Spinal cord (tissue), 9 donors: ENCODE measurements at regions not wholly inside any gene's neighbourhood (a gene's known extent, or its start where the extent isn't known, plus 50 kb on each side); places are given as distances from the start of the nearest gene placed in this dataset.
"Not testable (repeated sequence)": the region's sequence is repeated elsewhere in the genome, so short reads cannot be mapped to it uniquely, and the experiment has no call there.

ENCODE experiments used
- DNase-seq, 6 donors: peaks; one replicate each; pipeline versions ENCODE4 v3.0.0 to v3.0.0-alpha.2; 2013 to 2015; ENCODE audit warnings: low spot score in 6 of 6, low read depth in 4 of 6
- H3K27ac ChIP-seq: one replicate; pipeline ENCODE4 v1.5.1; 2013; ENCODE audit warnings: low read depth, low read length, control low read depth
- H3K27me3 ChIP-seq: one replicate; pipeline ENCODE4 v1.6.1; 2013; ENCODE audit warnings: low read length; ENCODE audit not compliant: control insufficient read depth, insufficient read depth
- H3K36me3 ChIP-seq: one replicate; pipeline ENCODE4 v1.6.1; 2013; ENCODE audit warnings: low read length; ENCODE audit not compliant: control insufficient read depth, insufficient read depth
- H3K4me1 ChIP-seq: one replicate; pipeline ENCODE4 v1.6.1; 2013; ENCODE audit warnings: low read length; ENCODE audit not compliant: control insufficient read depth, insufficient read depth
- H3K4me3 ChIP-seq: one replicate; pipeline ENCODE4 v1.5.1; 2013; ENCODE audit warnings: low read depth, low read length, control low read depth
- H3K9me3 ChIP-seq: one replicate; pipeline ENCODE4 v1.6.1; 2013; ENCODE audit warnings: low read length; ENCODE audit not compliant: control insufficient read depth, insufficient read depth
- WGBS: methylation state at CpG from one replicate; pipeline ENCODE4 v1.1.5; 2013; ENCODE audit warnings: missing lambda C conversion rate; ENCODE audit not compliant: insufficient coverage; 5-methylcytosine and 5-hydroxymethylcytosine counted together
- donor health status: healthy.

GRCh38 chr3:106425916-106426315, 557.1 kb upstream of the CBLB start:
- Histone ChIP-seq H3K27me3 (no peaks in the 10 kb centered on the region), H3K4me3 (no peak overlapping the region), H3K4me1 (no peaks in the 10 kb centered on the region), H3K9me3 (no peaks in the 10 kb centered on the region), H3K27ac (no peak overlapping the region), H3K36me3 (no peaks in the 10 kb centered on the region)
- no CpG with 5 or more reads among the region's 2 CpGs for WGBS
- DNase-seq: no peak

- Histone ChIP-seq H3K27ac (no peak overlapping the region), H3K9me3 (no peaks in the 10 kb centered on the region), H3K4me1 (no peaks in the 10 kb centered on the region), H3K36me3 (no peaks in the 10 kb centered on the region), H3K27me3 (no peaks in the 10 kb centered on the region), H3K4me3 (no peak overlapping the region)
- DNase-seq: peak in 1 of 6 donors; percentile 25
- no CpG with 5 or more reads among the region's 2 CpGs for WGBS
Measured at GRCh38 chr3:106428565-106428994, 559.8 kb upstream of the CBLB start.

- Histone ChIP-seq H3K9me3 (no peaks in the 10 kb centered on the region), H3K4me1 (no peaks in the 10 kb centered on the region), H3K36me3 (no peaks in the 10 kb centered on the region), H3K27ac (no peak overlapping the region), H3K27me3 (no peaks in the 10 kb centered on the region), H3K4me3 (no peak overlapping the region)
- DNase-seq: peak in 1 of 6 donors; percentile 70
- 85% methylated on average over 3 of the region's 7 CpGs for WGBS
Measured at GRCh38 chr3:106431721-106432120, 562.9 kb upstream of the CBLB start.

- no peak for DNase-seq
- no peaks in the 10 kb centered on the region for H3K27me3 ChIP-seq
- no peaks in the 10 kb centered on the region for H3K4me1 ChIP-seq
- H3K9me3 ChIP-seq: no peaks in the 10 kb centered on the region
- no peak overlapping the region for H3K27ac ChIP-seq
- H3K36me3 ChIP-seq: no peaks in the 10 kb centered on the region
- no peak overlapping the region for H3K4me3 ChIP-seq
- WGBS: no CpG with 5 or more reads among the region's 1 CpG
Measured at GRCh38 chr3:106435899-106436453, 567.2 kb upstream of the CBLB start.

GRCh38 chr3:106438887-106439286, 570.1 kb upstream of the CBLB start:
- H3K27ac ChIP-seq: no peak overlapping the region
- DNase-seq: peak in 1 of 6 donors; percentile 17
- H3K27me3 ChIP-seq: no peaks in the 10 kb centered on the region
- WGBS: 67% methylated on average over 1 of the region's 1 CpG
- no peaks in the 10 kb centered on the region for H3K36me3 ChIP-seq
- no peak overlapping the region for H3K4me3 ChIP-seq
- no peaks in the 10 kb centered on the region for H3K9me3 ChIP-seq
- H3K4me1 ChIP-seq: no peaks in the 10 kb centered on the region

- Histone ChIP-seq H3K4me1 (no peaks in the 10 kb centered on the region), H3K27me3 (no peaks in the 10 kb centered on the region), H3K4me3 (no peak overlapping the region), H3K9me3 (no peaks in the 10 kb centered on the region), H3K27ac (no peak overlapping the region), H3K36me3 (no peaks in the 10 kb centered on the region)
- no CpG with 5 or more reads among the region's 2 CpGs for WGBS
- DNase-seq: no peak
Measured at GRCh38 chr3:106440672-106441071, 571.9 kb upstream of the CBLB start.

GRCh38 chr3:106446271-106446670, 577.5 kb upstream of the CBLB start:
- WGBS: 78% methylated on average over 1 of the region's 4 CpGs

GRCh38 chr3:106447723-106448301, 579.0 kb upstream of the CBLB start:
- Histone ChIP-seq H3K9me3 (no peaks in the 10 kb centered on the region), H3K4me1 (no peaks in the 10 kb centered on the region), H3K27me3 (no peaks in the 10 kb centered on the region), H3K4me3 (no peak overlapping the region), H3K27ac (no peak overlapping the region), H3K36me3 (no peaks in the 10 kb centered on the region)
- no peak for DNase-seq

More at GRCh38 chr3:106446271-106446670, 577.5 kb upstream of the CBLB start:
- DNase-seq: no peak
- Histone ChIP-seq H3K27me3 (no peaks in the 10 kb centered on the region), H3K9me3 (no peaks in the 10 kb centered on the region), H3K27ac (no peak overlapping the region), H3K36me3 (no peaks in the 10 kb centered on the region), H3K4me3 (no peak overlapping the region), H3K4me1 (no peaks in the 10 kb centered on the region)

GRCh38 chr3:106448372-106448966, 579.7 kb upstream of the CBLB start:
- H3K4me1 ChIP-seq, H3K4me3 ChIP-seq, H3K9me3 ChIP-seq, DNase-seq, H3K27ac ChIP-seq, H3K36me3 ChIP-seq, H3K27me3 ChIP-seq: not testable (repeated sequence)
- no CpG with 5 or more reads among the region's 3 CpGs for WGBS

- no peaks in the 10 kb centered on the region for H3K27me3 ChIP-seq
- WGBS: 0% methylated on average over 1 of the region's 1 CpG
- H3K36me3 ChIP-seq: no peaks in the 10 kb centered on the region
- no peak for DNase-seq
- H3K27ac ChIP-seq: no peak overlapping the region
- no peak overlapping the region for H3K4me3 ChIP-seq
- H3K9me3 ChIP-seq: no peaks in the 10 kb centered on the region
- H3K4me1 ChIP-seq: no peaks in the 10 kb centered on the region
Measured at GRCh38 chr3:106452096-106452495, 583.3 kb upstream of the CBLB start.
